NCI-H1417 (cell line): ENCODE measurements at regions not wholly inside any gene's neighbourhood (a gene's known extent, or its start where the extent isn't known, plus 50 kb on each side); places are given as distances from the start of the nearest gene placed in this dataset.
A peak's percentile ranks its signal among the peaks of the same experiment; 100 is the strongest.
"Not testable (repeated sequence)": the region's sequence is repeated elsewhere in the genome, so short reads cannot be mapped to it uniquely, and the experiment has no call there.

ENCODE experiments used
- DNase-seq, 3 experiments: peaks; one replicate each; lab custom pipeline; 2025; lab: John Stamatoyannopoulos, UW

- no peak for DNase-seq
Measured at GRCh38 chr7:66503551-66504031, 125.1 kb upstream of the KCTD7 start.

- no peak for DNase-seq
Measured at GRCh38 chr7:66504131-66504530, 124.5 kb upstream of the KCTD7 start.

- no peak for DNase-seq
Measured at GRCh38 chr7:66505009-66505408, 123.7 kb upstream of the KCTD7 start.

- peak; percentile 28 to 54 (median 49) for DNase-seq
Measured at GRCh38 chr7:66505531-66506451, 122.9 kb upstream of the KCTD7 start.

- DNase-seq: peak in 1 of 3 experiments; percentile 6
Measured at GRCh38 chr7:66506703-66507102, 122.0 kb upstream of the KCTD7 start.

- DNase-seq: peak in 2 of 3 experiments; percentile 2 to 17
Measured at GRCh38 chr7:66507764-66508296, 120.9 kb upstream of the KCTD7 start.

- no peak for DNase-seq
Measured at GRCh38 chr7:66508431-66508830, 120.2 kb upstream of the KCTD7 start.

GRCh38 chr7:66514050-66514449 is 114.6 kb upstream of the KCTD7 start:
- DNase-seq: no peak

- DNase-seq: no peak
Measured at GRCh38 chr7:66517212-66517909, 111.3 kb upstream of the KCTD7 start.

- DNase-seq: no peak
Measured at GRCh38 chr7:66518151-66518691, 110.5 kb upstream of the KCTD7 start.

- no peak for DNase-seq
Measured at GRCh38 chr7:66521675-66522074, 107.0 kb upstream of the KCTD7 start.

GRCh38 chr7:66522518-66522917 is 106.2 kb upstream of the KCTD7 start:
- no peak for DNase-seq

- DNase-seq: no peak
Measured at GRCh38 chr7:66523409-66523808, 105.3 kb upstream of the KCTD7 start.

GRCh38 chr7:66524738-66525137 is 103.9 kb upstream of the KCTD7 start:
- no peak for DNase-seq

- not testable (repeated sequence) for DNase-seq
Measured at GRCh38 chr7:66526782-66527181, 101.9 kb upstream of the KCTD7 start.

GRCh38 chr7:66528652-66529051 is 100.0 kb upstream of the KCTD7 start:
- DNase-seq: no peak

- no peak for DNase-seq
Measured at GRCh38 chr7:66529883-66530610, 98.6 kb upstream of the KCTD7 start.

- DNase-seq: no peak
Measured at GRCh38 chr7:66535414-66536329, 93.0 kb upstream of the KCTD7 start.

GRCh38 chr7:66537380-66537779 is 91.3 kb upstream of the KCTD7 start:
- DNase-seq: no peak

- no peak for DNase-seq
Measured at GRCh38 chr7:66537876-66538275, 90.8 kb upstream of the KCTD7 start.

GRCh38 chr7:66539264-66539623 is 89.4 kb upstream of the KCTD7 start:
- DNase-seq: no peak
